HEK293T (cell line): ENCODE measurements at regions not wholly inside any gene's neighbourhood (a gene's known extent, or its start where the extent isn't known, plus 50 kb on each side); places are given as distances from the start of the nearest gene placed in this dataset.

Experiments
- ARNT ChIP-seq: fragments of 450-650 bp; IDR thresholded peaks from 2 replicates; pipeline ENCODE4 v1.6.1; 2017; ENCODE audit warnings: mild to moderate bottlenecking
- BHLHE40 ChIP-seq: fragments of 450-650 bp; IDR thresholded peaks from 2 replicates; pipeline ENCODE4 v1.6.1; 2016; ENCODE audit warnings: mild to moderate bottlenecking, moderate library complexity, borderline replicate concordance
- FOXA1 ChIP-seq: fragments of 450-650 bp; IDR thresholded peaks from 2 replicates; pipeline ENCODE4 v1.6.1; 2016; ENCODE audit warnings: mild to moderate bottlenecking
- FOXK2 ChIP-seq: fragments of 450-650 bp; IDR thresholded peaks from 2 replicates; pipeline ENCODE4 v1.6.1; 2016; ENCODE audit warnings: mild to moderate bottlenecking
- FOXM1 ChIP-seq: fragments of 450-650 bp; IDR thresholded peaks from 2 replicates; pipeline ENCODE4 v1.6.1; 2017; ENCODE audit warnings: mild to moderate bottlenecking, borderline replicate concordance
- HDGF ChIP-seq: fragments of 450-650 bp; IDR thresholded peaks from 2 replicates; pipeline ENCODE4 v1.6.1; 2017; ENCODE audit warnings: antibody characterized with exemption, borderline replicate concordance
- L3MBTL2 ChIP-seq: fragments of 450-650 bp; conservative IDR thresholded peaks from 2 replicates; pipeline ENCODE4 v1.6.1; 2016; ENCODE audit warnings: mild to moderate bottlenecking
- LEF1 ChIP-seq: fragments of 450-650 bp; IDR thresholded peaks from 2 replicates; pipeline ENCODE4 v1.6.1; 2017; ENCODE audit warnings: mild to moderate bottlenecking, borderline replicate concordance
- NFRKB ChIP-seq: fragments of 450-650 bp; IDR thresholded peaks from 2 replicates; pipeline ENCODE4 v1.6.1; 2016; ENCODE audit warnings: mild to moderate bottlenecking, moderate library complexity
- PKNOX1 ChIP-seq: fragments of 450-650 bp; IDR thresholded peaks from 2 replicates; pipeline ENCODE4 v1.6.1; 2016
- SP1 ChIP-seq: fragments of 450-650 bp; IDR thresholded peaks from 2 replicates; pipeline ENCODE4 v1.6.1; 2017
- SUZ12 ChIP-seq: fragments of 450-650 bp; IDR thresholded peaks from 2 replicates; pipeline ENCODE4 v1.6.1; 2016; ENCODE audit warnings: mild to moderate bottlenecking
- TARDBP ChIP-seq: fragments of 450-650 bp; IDR thresholded peaks from 2 replicates; pipeline ENCODE4 v1.6.1; 2016
- ZNF384 ChIP-seq: fragments of 450-650 bp; IDR thresholded peaks from 2 replicates; pipeline ENCODE4 v1.6.1; 2016

GRCh38 chr5:128777052-128777451 lies 188.2 kb upstream of the SLC27A6 start:
- TF ChIP-seq SP1 (no peak), BHLHE40 (no peak), SUZ12 (no peak), HDGF (no peak), FOXM1 (no peak), TARDBP (no peak), ZNF384 (no peak), FOXA1 (no peak), ARNT (no peak), PKNOX1 (no peak), FOXK2 (no peak), NFRKB (no peak), LEF1 (no peak), L3MBTL2 (no peak)
